Fibroblast of skin of right quadriceps (primary cell): ENCODE measurements at regions not wholly inside any gene's neighbourhood (a gene's known extent, or its start where the extent isn't known, plus 50 kb on each side); places are given as distances from the start of the nearest gene placed in this dataset.
"Not testable (repeated sequence)": the region's sequence is repeated elsewhere in the genome, so short reads cannot be mapped to it uniquely, and the experiment has no call there.

ENCODE experiments used
- DNase-seq: peaks from one replicate; pipeline ENCODE4 v3.0.0-alpha.2; 2013

- DNase-seq = no peak
Measured at GRCh38 chr21:15932726-15933125, 202.9 kb downstream of the USP25 start.

- no peak for DNase-seq
Measured at GRCh38 chr21:15935530-15935929, 205.7 kb downstream of the USP25 start.

GRCh38 chr21:15943009-15943666 is 213.4 kb downstream of the USP25 start:
- no peak for DNase-seq

GRCh38 chr21:15947677-15948076 is 217.9 kb downstream of the USP25 start:
- DNase-seq = no peak

GRCh38 chr21:15953551-15954116 is 223.9 kb downstream of the USP25 start:
- no peak for DNase-seq

GRCh38 chr21:15964236-15964855 is 234.6 kb downstream of the USP25 start:
- DNase-seq = peak; percentile 19

- no peak for DNase-seq
Measured at GRCh38 chr21:15966231-15966630, 236.4 kb downstream of the USP25 start.

GRCh38 chr21:15966651-15967050 is 236.9 kb downstream of the USP25 start:
- DNase-seq = no peak

GRCh38 chr21:15967661-15968060 is 237.9 kb downstream of the USP25 start:
- peak; percentile 48 for DNase-seq

GRCh38 chr21:15968776-15969310 is 239.1 kb downstream of the USP25 start:
- DNase-seq = no peak

- DNase-seq = no peak
Measured at GRCh38 chr21:15976807-15977206, 247.0 kb downstream of the USP25 start.

- peak; percentile 80 for DNase-seq
Measured at GRCh38 chr21:15978215-15978738, 248.5 kb downstream of the USP25 start.

GRCh38 chr21:15979493-15979892 is 249.7 kb downstream of the USP25 start:
- not testable (repeated sequence) for DNase-seq

- no peak for DNase-seq
Measured at GRCh38 chr21:15986277-15986676, 256.5 kb downstream of the USP25 start.

- no peak for DNase-seq
Measured at GRCh38 chr21:15992171-15992570, 262.4 kb downstream of the USP25 start.

GRCh38 chr21:15993951-15994350 is 264.2 kb downstream of the USP25 start:
- DNase-seq = no peak

- DNase-seq = no peak
Measured at GRCh38 chr21:15999741-16000140, 270.0 kb downstream of the USP25 start.

- peak; percentile 48 for DNase-seq
Measured at GRCh38 chr21:16002874-16003466, 273.2 kb downstream of the USP25 start.

GRCh38 chr21:16004086-16004485 is 274.3 kb downstream of the USP25 start:
- no peak for DNase-seq

- DNase-seq = no peak
Measured at GRCh38 chr21:16004523-16004922, 274.7 kb downstream of the USP25 start.

GRCh38 chr21:16005996-16006395 is 276.2 kb downstream of the USP25 start:
- no peak for DNase-seq

GRCh38 chr21:16007943-16008342 is 278.2 kb downstream of the USP25 start:
- DNase-seq = peak; percentile 54

- DNase-seq = no peak
Measured at GRCh38 chr21:16011719-16012118, 281.9 kb downstream of the USP25 start.

- DNase-seq = no peak
Measured at GRCh38 chr21:16013570-16013969, 283.8 kb downstream of the USP25 start.
